WTC11 (cell line): ENCODE measurements at regions not wholly inside any gene's neighbourhood (a gene's known extent, or its start where the extent isn't known, plus 50 kb on each side); places are given as distances from the start of the nearest gene placed in this dataset.

ENCODE experiments used
- ATAC-seq: fragments of 200-7000 bp; cut with Tn5 transposase; 2 replicates; pipeline ENCODE4 v1.10.0; 2021; ENCODE audit warnings: mild to moderate bottlenecking, moderate library complexity
- CTCF ChIA-PET: fragments of 300-600 bp; sonication (Branson Sonifier 250); formaldehyde crosslinking; loops from one replicate; lab custom pipeline; 2021; ENCODE audit warnings: antibody characterized with exemption; lab: Charles Lee
- POLR2A ChIA-PET: fragments of 350-600 bp; sonication (Branson Sonifier 250); formaldehyde crosslinking; loops from one replicate; lab custom pipeline; 2021; ENCODE audit warnings: antibody characterized with exemption; lab: Charles Lee
- DNase-seq: peaks from one replicate; pipeline ENCODE4 v3.0.0; 2021; ENCODE audit warnings: low spot score
- H3K27ac Mint-ChIP-seq: 2 replicates; pipeline ENCODE4 v1.8.0; 2021; ENCODE audit warnings: mixed read lengths
- H3K27me3 Mint-ChIP-seq: 2 replicates; pipeline ENCODE4 v1.8.0; 2021; ENCODE audit warnings: low read depth, mild to moderate bottlenecking, moderate library complexity, mixed read lengths
- H3K36me3 Mint-ChIP-seq: 2 replicates; pipeline ENCODE4 v1.8.0; 2021; ENCODE audit warnings: mixed read lengths
- H3K4me1 Mint-ChIP-seq: 2 replicates; pipeline ENCODE4 v1.8.0; 2022; ENCODE audit warnings: mixed read lengths
- H3K4me3 Mint-ChIP-seq: 2 replicates; pipeline ENCODE4 v1.8.0; 2021; ENCODE audit warnings: mild to moderate bottlenecking, moderate library complexity, mixed read lengths
- H3K9me3 Mint-ChIP-seq: 2 replicates; pipeline ENCODE4 v1.8.0; 2021; ENCODE audit warnings: mixed read lengths
- ARID4B ChIP-seq: sonication (generic); formaldehyde crosslinking; IDR thresholded peaks from 2 replicates; pipeline ENCODE4 v1.8.0; 2023; ENCODE audit warnings: missing genetic modification reagents, mild to moderate bottlenecking, borderline replicate concordance
- CBFB ChIP-seq: sonication (generic); formaldehyde crosslinking; IDR thresholded peaks from 2 replicates; pipeline ENCODE4 v1.8.1; 2022; ENCODE audit warnings: mild to moderate bottlenecking, low read depth, missing genetic modification reagents
- CREB1 ChIP-seq: sonication (generic); formaldehyde crosslinking; IDR thresholded peaks from 2 replicates; pipeline ENCODE4 v1.8.0; 2023; ENCODE audit warnings: mild to moderate bottlenecking, missing genetic modification reagents
- CREM ChIP-seq: sonication (generic); formaldehyde crosslinking; IDR thresholded peaks from 2 replicates; pipeline ENCODE4 v1.8.1; 2022; ENCODE audit warnings: mild to moderate bottlenecking, missing genetic modification reagents, moderate library complexity
- CTCF ChIP-seq: fragments of 200-600 bp; IDR thresholded peaks from 2 replicates; pipeline ENCODE4 v1.8.0; 2022; ENCODE audit warnings: antibody characterized with exemption
- E2F5 ChIP-seq: sonication (generic); formaldehyde crosslinking; IDR thresholded peaks from 2 replicates; pipeline ENCODE4 v1.8.1; 2022; ENCODE audit warnings: mild to moderate bottlenecking, moderate library complexity, missing genetic modification reagents
- EMX1 ChIP-seq: fragments of 250-450 bp; sonication (Bioruptor Pico); IDR thresholded peaks from 2 replicates; pipeline ENCODE4 v1.8.0; 2021; ENCODE audit warnings: mild to moderate bottlenecking
- ERG ChIP-seq: fragments of 250-450 bp; sonication (Bioruptor Pico); IDR thresholded peaks from 2 replicates; pipeline ENCODE4 v1.8.0; 2021; ENCODE audit warnings: mild to moderate bottlenecking
- ESRRA ChIP-seq: sonication (generic); formaldehyde crosslinking; IDR thresholded peaks from 2 replicates; pipeline ENCODE4 v1.8.1; 2022; ENCODE audit warnings: mild to moderate bottlenecking, missing genetic modification reagents, borderline replicate concordance
- FOXP4 ChIP-seq: sonication (generic); formaldehyde crosslinking; IDR thresholded peaks from 2 replicates; pipeline ENCODE4 v1.8.0; 2022; ENCODE audit warnings: mild to moderate bottlenecking, missing genetic modification reagents
- HMGA2 ChIP-seq: fragments of 250-450 bp; sonication (Bioruptor Pico); IDR thresholded peaks from 2 replicates; pipeline ENCODE4 v1.4.0; 2021; ENCODE audit warnings: mild to moderate bottlenecking, moderate library complexity
- IRF1 ChIP-seq: sonication (generic); formaldehyde crosslinking; IDR thresholded peaks from 2 replicates; pipeline ENCODE4 v1.8.0; 2023; ENCODE audit warnings: missing genetic modification reagents
- MLX ChIP-seq: sonication (generic); formaldehyde crosslinking; IDR thresholded peaks from 2 replicates; pipeline ENCODE4 v1.8.1; 2023; ENCODE audit warnings: mild to moderate bottlenecking, missing genetic modification reagents, moderate library complexity
- NFE2L1 ChIP-seq: sonication (generic); formaldehyde crosslinking; IDR thresholded peaks from 2 replicates; pipeline ENCODE4 v1.8.1; 2023; ENCODE audit warnings: missing genetic modification reagents
- NR1H2 ChIP-seq: sonication (generic); formaldehyde crosslinking; IDR thresholded peaks from 2 replicates; pipeline ENCODE4 v1.9.0; 2021; ENCODE audit warnings: mild to moderate bottlenecking, moderate library complexity, missing genetic modification reagents
- OVOL2 ChIP-seq: fragments of 250-450 bp; sonication (Bioruptor Pico); IDR thresholded peaks from 2 replicates; pipeline ENCODE4 v1.9.0; 2021; ENCODE audit warnings: mild to moderate bottlenecking, borderline replicate concordance
- RELA ChIP-seq: sonication (generic); formaldehyde crosslinking; IDR thresholded peaks from 2 replicates; pipeline ENCODE4 v1.8.1; 2022; ENCODE audit warnings: missing genetic modification reagents, mild to moderate bottlenecking, borderline replicate concordance
- SMAD4 ChIP-seq: sonication (generic); formaldehyde crosslinking; IDR thresholded peaks from 2 replicates; pipeline ENCODE4 v1.8.0; 2022; ENCODE audit warnings: mild to moderate bottlenecking, missing genetic modification reagents
- USF1 ChIP-seq: sonication (generic); formaldehyde crosslinking; IDR thresholded peaks from 2 replicates; pipeline ENCODE4 v1.8.0; 2022; ENCODE audit warnings: mild to moderate bottlenecking, missing genetic modification reagents
- ZMAT4 ChIP-seq: fragments of 250-450 bp; sonication (Bioruptor Pico); IDR thresholded peaks from 2 replicates; pipeline ENCODE4 v1.9.0; 2021; ENCODE audit warnings: mild to moderate bottlenecking
- ZNF396 ChIP-seq: fragments of 250-450 bp; sonication (Bioruptor Pico); IDR thresholded peaks from 2 replicates; pipeline ENCODE4 v1.8.0; 2021; ENCODE audit warnings: mild to moderate bottlenecking, moderate library complexity, borderline replicate concordance
- ZNF512 ChIP-seq: sonication (generic); formaldehyde crosslinking; IDR thresholded peaks from 2 replicates; pipeline ENCODE4 v1.8.1; 2022; ENCODE audit warnings: missing genetic modification reagents, borderline replicate concordance

- TF ChIP-seq ZNF512 (CRISPR knock-in tag) (no peak), HMGA2 (CRISPR knock-in tag) (no peak), NFE2L1 (CRISPR knock-in tag) (no peak), CBFB (CRISPR knock-in tag) (no peak), OVOL2 (CRISPR knock-in tag) (no peak), EMX1 (CRISPR knock-in tag) (no peak), ARID4B (CRISPR knock-in tag) (no peak)
Measured at GRCh38 chr20:53852014-53852413, 218.4 kb downstream of the BCAS1 start (continued).

GRCh38 chr20:53850319-53850718 is 220.1 kb downstream of the BCAS1 start:
- DNase-seq = no peak
- Mint-ChIP-seq H3K4me3 (no peak overlapping the region), H3K27me3 (peaks cover 5% of the 10 kb centered on the region; the same call in 1 of the 2 replicates), H3K4me1 (peaks cover 15% of the 10 kb centered on the region), H3K9me3 (peaks cover 6% of the 10 kb centered on the region), H3K36me3 (peaks cover 6% of the 10 kb centered on the region), H3K27ac (no peak overlapping the region)
- CTCF ChIA-PET = interaction anchor here (1.2 kb wide), 1 partner anchor 20 kb away, joined by 6 read pairs; no protein-coding TSS in a partner anchor
- no peak for ATAC-seq
- POLR2A ChIA-PET = no interaction called here
- TF ChIP-seq CREM (CRISPR knock-in tag) (no peak), SMAD4 (CRISPR knock-in tag) (no peak), ZMAT4 (CRISPR knock-in tag) (no peak), NFE2L1 (CRISPR knock-in tag) (no peak), FOXP4 (CRISPR knock-in tag) (no peak), RELA (CRISPR knock-in tag) (no peak), IRF1 (CRISPR knock-in tag) (no peak), USF1 (CRISPR knock-in tag) (no peak), MLX (CRISPR knock-in tag) (no peak), ESRRA (no peak), CREB1 (CRISPR knock-in tag) (no peak), ERG (CRISPR knock-in tag) (no peak), ZNF396 (CRISPR knock-in tag) (no peak), E2F5 (CRISPR knock-in tag) (no peak), CTCF (no peak), NR1H2 (CRISPR knock-in tag) (no peak)
